ENCODE measurements at regions not wholly inside any gene's neighbourhood (a gene's known extent, or its start where the extent isn't known, plus 50 kb on each side); places are given as distances from the start of the nearest gene placed in this dataset.
A peak's percentile ranks its signal among the peaks of the same experiment; 100 is the strongest.
"Not testable (repeated sequence)": the region's sequence is repeated elsewhere in the genome, so short reads cannot be mapped to it uniquely, and the experiment has no call there.

DNA sequence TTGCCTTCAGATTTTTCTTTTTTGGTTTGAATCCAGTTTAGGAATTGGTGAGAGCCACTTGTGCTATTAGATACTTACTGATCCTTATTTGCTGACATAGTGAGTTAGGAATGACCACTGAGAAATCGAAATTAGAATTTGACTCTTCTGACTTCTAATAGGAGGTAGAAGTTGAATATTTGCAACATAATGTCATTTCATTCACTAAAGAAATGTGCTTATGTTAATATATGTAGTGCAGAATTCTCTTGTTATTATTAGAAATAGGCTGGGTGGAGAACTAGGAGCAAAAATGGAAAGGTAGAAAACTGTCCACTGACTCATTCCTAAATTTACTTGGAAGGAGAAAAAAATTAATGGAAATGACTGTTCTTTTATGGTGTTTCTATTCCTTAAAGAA lies 538.2 kb upstream of the SGO1 start:
- no peak for DNase-seq

GRCh38 chr3:20716425-20716824 lies 530.4 kb upstream of the SGO1 start:
- not testable (repeated sequence) for DNase-seq

GRCh38 chr3:20701641-20702040 lies 515.6 kb upstream of the SGO1 start:
- no peak for DNase-seq

DNA sequence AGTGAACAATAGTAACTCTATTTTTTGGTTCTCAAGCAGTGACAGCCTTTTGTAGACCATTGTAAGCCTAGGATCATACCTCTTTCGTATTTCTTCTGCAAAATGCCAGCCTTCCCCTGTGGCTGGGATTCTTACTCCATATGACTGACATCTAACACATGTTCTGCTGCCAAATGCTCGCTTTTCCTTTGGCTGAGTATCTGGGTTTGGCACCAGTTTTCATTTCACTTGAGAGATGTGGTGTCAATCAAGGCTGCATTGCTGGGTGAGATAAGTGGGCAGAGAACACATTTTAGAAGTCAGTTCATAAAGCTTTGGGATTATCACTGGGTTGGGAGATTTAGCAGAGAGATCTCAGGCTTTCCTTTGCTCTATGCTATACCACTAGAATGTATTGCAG lies 514.7 kb upstream of the SGO1 start:
- DNase-seq, result peak; percentile 5

DNA sequence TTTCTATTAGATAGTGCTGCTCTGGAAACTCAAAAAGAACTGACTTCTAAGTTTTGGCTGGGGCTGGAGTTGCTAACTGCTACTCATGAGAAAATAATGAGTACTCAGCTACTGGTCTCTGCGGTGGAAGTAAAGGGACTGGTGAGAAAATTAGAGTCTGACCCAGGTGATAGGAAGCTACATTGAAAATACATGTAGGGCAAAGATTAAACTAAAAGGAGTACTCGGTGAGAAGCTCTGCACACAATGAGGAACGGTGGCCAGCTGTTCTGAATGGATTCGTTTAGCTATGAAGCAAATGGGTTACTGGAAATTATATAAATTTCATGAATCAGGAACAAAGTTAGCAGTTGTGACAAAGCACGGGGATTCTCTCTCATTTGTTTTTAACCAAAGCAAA lies 512.9 kb upstream of the SGO1 start:
- no peak for DNase-seq

DNA sequence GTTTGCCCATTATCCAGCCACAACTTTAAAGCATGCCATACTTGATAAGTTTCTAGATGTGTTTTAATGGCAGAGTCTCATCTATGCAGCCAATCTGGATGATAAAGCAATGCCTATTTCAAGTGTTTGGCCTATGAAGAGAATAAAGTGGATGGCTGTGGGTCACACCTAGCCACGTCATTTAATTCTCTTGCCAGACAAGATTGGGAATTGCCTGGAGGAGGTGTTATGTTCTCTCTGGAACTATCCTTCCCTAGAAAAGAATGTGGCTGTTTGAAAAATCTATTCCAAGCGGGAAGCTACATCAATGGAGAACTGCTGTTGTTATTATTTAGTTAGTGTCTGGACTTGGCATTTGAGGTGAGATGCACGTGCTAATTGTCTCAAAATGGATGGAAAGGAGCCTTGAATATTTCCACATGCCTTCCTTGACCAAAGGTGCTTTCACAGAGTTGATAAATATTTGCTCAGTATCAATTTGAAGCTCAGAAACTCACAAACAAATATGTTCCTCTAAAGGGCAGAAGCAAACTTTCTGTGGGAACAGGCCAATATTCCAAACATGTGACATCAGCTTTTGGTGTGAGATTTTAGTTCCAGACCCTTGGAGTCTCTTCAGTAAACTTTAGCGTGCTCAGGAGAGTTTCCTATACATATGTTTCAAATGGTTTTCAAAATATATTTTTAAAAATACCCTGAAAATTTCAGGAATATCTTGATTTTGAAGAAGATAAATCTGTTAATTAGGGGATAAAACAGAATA lies 510.6 kb upstream of the SGO1 start:
- peak; percentile 75 for DNase-seq

DNA sequence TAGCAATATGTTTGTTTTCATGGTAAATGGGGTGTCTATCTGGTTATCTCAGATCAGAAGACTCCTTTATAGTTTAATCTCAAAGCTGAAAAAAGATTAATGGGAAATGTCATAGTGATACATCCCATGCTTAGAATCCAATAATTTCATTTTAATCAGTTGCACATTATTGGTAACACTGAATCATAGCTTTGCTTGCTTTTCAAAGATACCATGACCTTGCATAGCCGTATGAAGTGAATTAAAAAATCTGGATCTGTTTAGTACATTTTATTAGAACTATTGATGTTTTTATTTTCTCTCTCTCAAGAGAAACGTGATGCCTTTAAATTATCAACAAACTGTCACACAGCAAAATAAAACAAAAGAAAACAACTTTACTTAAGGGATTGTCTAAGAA lies 506.7 kb upstream of the SGO1 start:
- peak; percentile 74 for DNase-seq

GRCh38 chr3:20683910-20684309 lies 497.9 kb upstream of the SGO1 start:
- DNase-seq, result peak; percentile 57

- DNase-seq, result no peak
Measured at GRCh38 chr3:20682573-20682972, 496.6 kb upstream of the SGO1 start.

DNA sequence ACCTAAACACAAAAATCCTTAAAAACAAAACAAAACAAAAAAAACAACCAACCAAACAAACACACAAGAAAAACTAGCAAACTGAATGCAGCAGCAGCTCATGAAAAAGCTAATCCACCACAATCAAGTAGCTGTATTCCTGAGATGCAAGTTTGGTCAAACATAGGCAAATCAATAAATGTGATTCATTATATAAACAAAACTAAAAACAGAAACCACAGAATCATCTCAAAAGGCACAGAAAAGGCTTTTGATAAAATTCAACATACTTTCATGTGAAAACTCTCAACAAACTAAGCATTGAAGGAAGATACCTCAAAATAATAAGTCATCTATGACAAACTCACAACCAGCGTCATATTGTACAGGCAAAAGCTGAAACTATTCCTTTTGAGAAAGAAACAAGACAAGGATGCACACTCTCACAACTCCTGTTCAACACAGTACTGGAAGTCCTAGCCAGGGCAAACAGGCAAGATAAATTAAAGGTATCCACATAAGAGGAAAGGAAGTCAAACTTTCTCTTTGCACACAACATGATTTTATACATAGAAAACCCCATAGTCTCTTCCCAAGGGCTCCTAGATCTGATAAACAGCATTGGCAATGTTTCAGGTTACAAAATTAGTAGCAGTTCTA lies 495.1 kb upstream of the SGO1 start:
- DNase-seq, result no peak

DNA sequence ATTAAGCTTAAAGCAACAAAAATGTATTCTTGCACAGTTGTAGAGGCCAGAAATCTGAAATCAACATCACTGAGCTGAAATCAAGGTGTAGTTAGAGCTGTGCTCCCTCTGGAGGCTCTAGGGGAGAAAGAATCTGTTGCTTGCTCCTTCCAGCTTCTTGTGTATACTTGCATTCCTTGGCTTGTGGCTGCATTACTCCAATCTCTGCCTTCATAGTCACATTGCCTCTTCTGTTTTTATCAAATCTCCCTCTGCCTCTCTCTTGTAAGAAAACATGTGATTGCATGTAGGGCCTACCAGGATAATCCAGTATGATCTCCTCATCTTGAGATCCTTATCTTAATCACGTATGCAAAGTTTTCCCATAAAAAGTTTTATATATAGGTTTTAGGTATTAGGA lies 487.9 kb upstream of the SGO1 start:
- no peak for DNase-seq

- peak; percentile 47 for DNase-seq
Measured at GRCh38 chr3:20669675-20670074, 483.7 kb upstream of the SGO1 start.

GRCh38 chr3:20669184-20669583 lies 483.2 kb upstream of the SGO1 start:
- DNase-seq, result peak; percentile 20

GRCh38 chr3:20668411-20668810 lies 482.4 kb upstream of the SGO1 start:
- DNase-seq, result no peak

GRCh38 chr3:20666091-20666490 lies 480.1 kb upstream of the SGO1 start:
- no peak for DNase-seq

DNA sequence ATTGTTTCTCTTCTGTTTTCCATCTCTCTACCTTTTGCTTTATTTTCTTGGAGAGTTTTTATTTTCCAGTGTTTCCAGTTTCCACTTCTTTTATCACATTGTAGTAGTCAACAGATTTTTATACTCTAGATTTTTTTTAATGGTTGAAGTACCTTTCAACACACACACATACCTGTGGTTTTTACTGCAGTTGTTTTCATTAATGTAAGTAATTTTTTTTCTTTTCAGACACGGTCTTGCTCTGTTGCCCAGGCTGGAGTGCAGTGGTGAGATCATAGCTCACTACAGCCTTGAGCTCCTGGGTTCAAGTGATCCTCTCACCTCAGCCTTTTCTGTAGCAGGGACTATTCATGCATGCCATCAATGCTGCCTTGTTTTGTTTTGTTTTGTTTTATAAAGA lies 472.5 kb upstream of the SGO1 start:
- DNase-seq, result no peak

DNA sequence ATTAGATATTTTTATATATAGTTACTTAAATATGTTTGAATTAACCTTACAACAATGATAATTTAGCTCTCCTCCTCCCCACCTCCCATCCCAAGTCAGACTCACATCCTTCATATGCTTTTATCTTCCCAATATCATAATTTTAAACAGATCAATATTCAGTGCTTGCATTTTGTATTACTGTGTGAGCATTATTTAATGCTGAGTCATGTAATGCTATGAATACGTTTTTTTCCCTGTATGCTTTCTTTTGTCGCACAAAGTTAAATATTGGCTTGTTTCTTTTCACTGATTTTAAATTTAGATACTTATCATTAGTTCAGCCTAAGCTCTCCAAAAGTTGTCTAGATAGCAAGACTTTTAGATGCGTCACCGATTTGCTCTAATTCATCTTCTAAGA lies 471.6 kb upstream of the SGO1 start:
- no peak for DNase-seq

DNA sequence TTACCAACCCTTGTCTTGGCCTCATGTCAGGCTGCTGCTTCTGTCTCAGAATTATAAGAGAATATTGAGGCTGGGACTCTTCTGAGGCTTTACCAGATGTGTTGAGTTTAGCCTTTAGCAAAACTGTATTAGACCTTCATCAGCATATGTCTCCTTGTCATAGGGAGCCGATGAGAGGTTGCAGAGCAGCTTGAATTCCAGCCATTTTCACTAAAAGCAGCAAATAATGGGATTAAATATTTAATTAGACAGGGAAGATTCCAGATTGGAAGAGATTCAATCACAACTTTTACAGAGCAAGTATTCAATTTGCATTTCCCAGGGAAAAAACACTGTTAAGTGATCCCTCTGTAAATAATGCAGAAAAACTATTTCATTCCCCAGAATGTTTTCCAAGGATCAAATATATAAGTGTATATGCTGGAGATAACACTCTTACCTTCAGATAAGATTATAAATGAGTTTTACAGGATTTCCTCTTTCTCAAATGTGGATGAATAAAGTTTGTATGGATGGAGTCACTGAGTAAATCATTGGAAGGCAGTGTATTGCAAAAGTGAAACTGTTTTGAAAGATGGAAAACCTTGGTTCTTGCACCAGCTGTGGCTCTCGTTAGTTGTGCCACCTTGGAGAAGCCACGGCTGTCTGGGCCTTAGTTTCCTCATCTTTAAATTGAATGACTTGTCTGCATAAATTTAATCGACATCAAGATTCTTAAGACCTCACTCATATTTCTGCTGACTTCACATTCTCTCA lies 466.4 kb upstream of the SGO1 start:
- no peak for DNase-seq

GRCh38 chr3:20648921-20649381 lies 462.9 kb upstream of the SGO1 start:
- no peak for DNase-seq

DNA sequence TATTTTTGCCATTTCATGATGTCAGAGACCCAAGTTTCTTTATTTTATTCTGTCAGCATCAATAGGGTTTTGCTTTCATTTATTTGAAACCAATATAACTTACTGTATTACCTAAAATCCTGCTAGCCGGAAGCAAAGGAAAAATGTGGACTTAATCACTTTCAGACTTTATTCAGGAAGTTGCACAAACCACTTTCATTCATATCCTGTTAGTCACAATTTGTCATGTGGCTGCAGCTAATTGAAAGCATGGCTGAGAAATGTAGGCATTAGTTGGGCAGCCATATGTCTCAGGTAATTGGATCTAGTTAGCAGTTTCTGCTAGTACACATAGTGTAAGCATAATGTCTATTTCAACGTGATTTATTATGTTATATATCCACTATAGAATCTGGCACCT lies 462.3 kb upstream of the SGO1 start:
- DNase-seq, result peak; percentile 32

DNA sequence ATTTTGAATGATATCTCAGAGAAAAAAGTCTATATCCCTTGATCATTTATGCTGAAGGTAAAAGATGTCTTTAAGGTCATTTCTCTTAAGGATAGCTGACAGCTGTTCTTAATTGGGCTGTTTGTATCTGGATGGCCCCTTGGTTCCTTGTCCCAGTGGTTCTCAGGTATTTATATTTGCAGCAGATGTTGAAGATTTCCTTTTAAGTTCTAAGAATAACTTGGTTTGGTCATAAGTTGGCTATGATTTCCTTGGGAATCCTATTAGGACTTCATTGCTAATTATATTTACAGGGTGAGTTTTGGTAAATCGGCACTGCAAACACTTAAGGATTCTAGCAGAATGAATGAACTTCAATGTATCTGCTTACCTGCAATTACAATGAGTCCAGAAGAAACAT lies 460.4 kb upstream of the SGO1 start:
- no peak for DNase-seq

- no peak for DNase-seq
Measured at GRCh38 chr3:20645340-20645739, 459.3 kb upstream of the SGO1 start.

DNA sequence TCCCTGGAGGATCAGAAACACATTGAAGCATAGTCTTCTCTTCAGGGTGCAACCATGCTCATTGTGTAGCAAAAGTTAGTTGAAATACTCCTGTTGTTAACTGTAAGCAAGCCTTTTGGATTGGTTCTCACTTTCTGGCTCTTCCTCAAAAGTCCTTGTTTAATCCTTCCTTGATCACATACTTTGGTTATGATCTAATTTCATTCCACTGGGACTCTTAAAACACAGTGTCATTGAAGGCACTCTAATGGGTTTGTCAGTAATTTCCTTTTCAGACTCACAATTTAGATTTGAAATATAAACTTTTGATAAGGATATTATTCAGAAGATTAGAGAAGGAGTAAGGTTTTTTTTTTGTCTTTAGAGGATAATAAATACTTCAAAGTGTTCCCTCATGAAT lies 451.7 kb upstream of the SGO1 start:
- no peak for DNase-seq

All from skin of body (tissue), 1 donor.